ENCODE measurements at regions not wholly inside any gene's neighbourhood (a gene's known extent, or its start where the extent isn't known, plus 50 kb on each side); places are given as distances from the start of the nearest gene placed in this dataset.

DNA sequence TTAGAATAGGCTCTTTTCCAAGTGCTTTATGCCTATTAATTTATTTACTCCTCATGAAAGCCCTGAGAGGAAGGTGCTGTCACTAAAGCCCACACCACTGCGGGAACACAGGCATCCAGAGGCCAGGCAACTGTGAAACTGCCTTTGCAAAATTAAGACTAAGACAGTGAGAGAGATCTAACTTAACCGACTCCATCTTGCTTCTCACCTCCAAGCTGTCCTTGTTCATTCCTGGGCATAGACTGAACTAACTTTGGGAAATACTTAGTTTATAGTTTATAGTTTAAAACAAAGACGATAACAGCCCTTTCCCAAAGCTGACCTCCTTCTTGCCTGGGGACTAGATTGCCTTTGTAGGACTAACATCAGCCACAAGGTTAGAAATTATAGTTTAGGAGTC lies 80.1 kb downstream of the RSPH3 start:
- Histone ChIP-seq H3K4me3 (ENCODE audit: extremely low read depth in 1 of 4, insufficient read depth in 2 of 4, low read depth in 3 of 4, low read length in 4 of 4) (no peak overlapping the region), H3K9ac (replicated peaks in 1 of 4; ENCODE audit: extremely low read depth in 1 of 4, low read depth in 3 of 4, low read length in 3 of 4) (no peak overlapping the region), H4K91ac (replicated peaks; ENCODE audit: insufficient read length, low read length) (no peak overlapping the region), H3K36me3 (ENCODE audit: control insufficient read depth in 2 of 4, insufficient read depth in 4 of 4, low read length in 3 of 4) (no peaks in the 10 kb centered on the region), H3K14ac (ENCODE audit: insufficient read length) (no peak overlapping the region), H3K79me2 (ENCODE audit: control insufficient read depth in 1 of 2, insufficient read depth in 2 of 2, low read length in 2 of 2) (no peaks in the 10 kb centered on the region), H2BK5ac (ENCODE audit: low read depth, low read length) (no peak overlapping the region; the same call in 1 of the 2 replicates), H2AK5ac (ENCODE audit: low read depth, low read length) (no peak overlapping the region), H4K8ac (ENCODE audit: extremely low read depth, insufficient read depth, low read length) (no peak overlapping the region), H3K9me3 (ENCODE audit: insufficient read depth in 2 of 2, low read depth in 1 of 2, low read length in 1 of 2) (no peaks in the 10 kb centered on the region; a peak in 1 of 4 replicates), H2AFZ (ENCODE audit: low read length) (no peak overlapping the region), H3K23ac (ENCODE audit: insufficient read length) (no peak overlapping the region), H2BK12ac (ENCODE audit: low read depth, low read length) (peak overlapping the region; percentile 62; the same call in 1 of the 2 replicates), H3K4me1 (replicated peaks in 1 of 4; ENCODE audit: control insufficient read depth in 3 of 4, insufficient read depth in 4 of 4, low read length in 3 of 4) (peaks cover 10 to 21% (median 15%) of the 10 kb centered on the region in 4 experiments), H2BK120ac (replicated peaks; ENCODE audit: low read depth, low read length) (no peak overlapping the region), H3K4ac (replicated peaks; ENCODE audit: insufficient read length, low read depth, low read length) (no peak overlapping the region), H3K4me2 (ENCODE audit: insufficient read depth in 1 of 2, low read depth in 2 of 2, low read length in 2 of 2) (no peak overlapping the region), H3K27me3 (replicated peaks in 1 of 4; ENCODE audit: control insufficient read depth in 3 of 4, extremely low read depth in 1 of 4, insufficient read depth in 3 of 4, low read length in 3 of 4) (no peaks in the 10 kb centered on the region), H3K27ac (ENCODE audit: low read depth, low read length) (no peak overlapping the region), H3K79me1 (ENCODE audit: low read depth, low read length) (no peaks in the 10 kb centered on the region), H3K18ac (ENCODE audit: extremely low read depth, low read length) (peak overlapping the region; percentile 68; the same call in 1 of the 2 replicates), H3K56ac (replicated peaks; ENCODE audit: insufficient read length, low read depth, low read length) (no peak overlapping the region), H4K20me1 (replicated peaks in 1 of 2; ENCODE audit: control insufficient read depth in 1 of 2, insufficient read depth in 2 of 2, low read length in 2 of 2) (no peaks in the 10 kb centered on the region), H3K23me2 (ENCODE audit: low read depth, low read length) (no peaks in the 10 kb centered on the region), H2BK15ac (ENCODE audit: low read length) (no peak overlapping the region), H2BK20ac (ENCODE audit: low read length) (no peak overlapping the region), H4K5ac (ENCODE audit: insufficient read length, low read depth, low read length) (no peak overlapping the region)
- ChIA-PET POLR2A (ENCODE audit: partially characterized antibody) (interaction anchor here (0.7 to 1.2 kb wide), 3 partner anchors 11 to 108 kb away, joined by 3 to 4 read pairs (median 4); no protein-coding TSS in a partner anchor), CTCF (ENCODE audit: partially characterized antibody) (interaction anchor here (1.7 kb wide), 1 partner anchor 53 kb away, joined by 5 read pairs; no protein-coding TSS in a partner anchor)
- DNase-seq (ENCODE audit: low read depth in 1 of 2, low spot score in 2 of 2) (no peak), FAIRE-seq (no peak)
- WGBS, 2 experiments (ENCODE audit: extremely low coverage in 1 of 2, insufficient coverage in 1 of 2, insufficient read length in 1 of 2, insufficient replicate concordance in 2 of 2, low coverage in 1 of 2, low lambda C conversion rate in 2 of 2, missing lambda C conversion rate in 1 of 2) = 83% methylated on average over 3 of the region's 3 CpGs; no CpG with 5 or more reads in 1 of the 2 experiments
- TF ChIP-seq NANOG (IDR thresholded peaks at IDR 0.05; ENCODE audit: insufficient read depth, low read depth, low read length, poor library complexity, severe bottlenecking) (no peak), TAF7 (optimal IDR thresholded peaks at IDR 0.05; ENCODE audit: borderline replicate concordance, low read depth, low read length) (no peak), RNF2 (IDR thresholded peaks at IDR 0.05; ENCODE audit: borderline replicate concordance, low read depth, low read length, missing control alignments, poor library complexity, severe bottlenecking) (no peak), CTBP2 (IDR thresholded peaks at IDR 0.05; ENCODE audit: borderline replicate concordance, insufficient read depth, insufficient read length, low read length) (no peak), RXRA (IDR thresholded peaks at IDR 0.05; ENCODE audit: insufficient read depth, low read depth, low read length) (no peak), YY1 (IDR thresholded peaks at IDR 0.05; ENCODE audit: low read depth, low read length) (no peak), HDAC6 (IDR thresholded peaks at IDR 0.05; ENCODE audit: low read depth, low read length) (no peak), SRF (IDR thresholded peaks at IDR 0.05; ENCODE audit: low read depth, low read length) (no peak), BACH1 (IDR thresholded peaks at IDR 0.05; ENCODE audit: low read length) (no peak), SUZ12 (IDR thresholded peaks at IDR 0.05; ENCODE audit: low read length) (no peak), MAFK (IDR thresholded peaks at IDR 0.05; ENCODE audit: low read depth, low read length) (no peak)
- TF ChIP-seq, protein P1, sequence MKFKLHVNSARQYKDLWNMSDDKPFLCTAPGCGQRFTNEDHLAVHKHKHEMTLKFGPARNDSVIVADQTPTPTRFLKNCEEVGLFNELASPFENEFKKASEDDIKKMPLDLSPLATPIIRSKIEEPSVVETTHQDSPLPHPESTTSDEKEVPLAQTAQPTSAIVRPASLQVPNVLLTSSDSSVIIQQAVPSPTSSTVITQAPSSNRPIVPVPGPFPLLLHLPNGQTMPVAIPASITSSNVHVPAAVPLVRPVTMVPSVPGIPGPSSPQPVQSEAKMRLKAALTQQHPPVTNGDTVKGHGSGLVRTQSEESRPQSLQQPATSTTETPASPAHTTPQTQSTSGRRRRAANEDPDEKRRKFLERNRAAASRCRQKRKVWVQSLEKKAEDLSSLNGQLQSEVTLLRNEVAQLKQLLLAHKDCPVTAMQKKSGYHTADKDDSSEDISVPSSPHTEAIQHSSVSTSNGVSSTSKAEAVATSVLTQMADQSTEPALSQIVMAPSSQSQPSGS (IDR thresholded peaks at IDR 0.05; ENCODE audit: low read length) = no peak

Measured in H1 (cell line).